GM13977 (cell line): ENCODE measurements at regions not wholly inside any gene's neighbourhood (a gene's known extent, or its start where the extent isn't known, plus 50 kb on each side); places are given as distances from the start of the nearest gene placed in this dataset.

ENCODE experiments used
- DNase-seq: peaks from one replicate; pipeline ENCODE4 v3.0.0; 2012; ENCODE audit warnings: low spot score
- in situ Hi-C: fragments of 300-500 bp; cut with MboI; formaldehyde crosslinking; loops from one replicate; pipeline ENCODE4 v1.12.0; 2022; ENCODE audit warnings: low sequenced_read_pairs, low pct_unique_long_range_greater_than_20kb, mixed read lengths, inconsistent platforms; ENCODE audit not compliant: unreplicated experiment
- TF ChIP-seq, protein P1 (sequence below): IDR thresholded peaks from 2 replicates; pipeline ENCODE4 v1.5.1; 2012; ENCODE audit warnings: mild to moderate bottlenecking, control low read depth; ENCODE audit not compliant: insufficient read depth; ENCODE audit errors: extremely low read depth, missing control alignments

DNA sequence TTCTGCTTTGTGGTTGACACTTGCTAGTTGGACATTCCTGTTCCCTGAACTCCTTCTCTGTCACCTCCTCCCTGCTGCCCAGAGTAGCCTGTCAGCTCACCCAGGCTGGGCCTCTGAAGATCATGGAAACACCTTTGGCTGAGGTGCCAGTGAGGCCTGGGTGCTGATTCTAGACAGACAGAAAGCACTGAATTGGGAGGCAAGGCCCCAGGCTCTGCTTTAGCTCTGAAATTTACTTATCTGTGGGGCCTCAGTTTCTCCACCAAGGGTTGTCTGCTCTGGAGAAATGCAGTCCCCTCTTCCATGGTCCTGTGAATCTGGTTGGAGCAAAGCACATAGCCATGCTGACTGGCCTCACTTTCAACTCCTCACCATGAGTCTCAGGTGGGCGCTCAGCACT, 104.6 kb upstream of the SIX3 start:
- TF ChIP-seq, protein P1, sequence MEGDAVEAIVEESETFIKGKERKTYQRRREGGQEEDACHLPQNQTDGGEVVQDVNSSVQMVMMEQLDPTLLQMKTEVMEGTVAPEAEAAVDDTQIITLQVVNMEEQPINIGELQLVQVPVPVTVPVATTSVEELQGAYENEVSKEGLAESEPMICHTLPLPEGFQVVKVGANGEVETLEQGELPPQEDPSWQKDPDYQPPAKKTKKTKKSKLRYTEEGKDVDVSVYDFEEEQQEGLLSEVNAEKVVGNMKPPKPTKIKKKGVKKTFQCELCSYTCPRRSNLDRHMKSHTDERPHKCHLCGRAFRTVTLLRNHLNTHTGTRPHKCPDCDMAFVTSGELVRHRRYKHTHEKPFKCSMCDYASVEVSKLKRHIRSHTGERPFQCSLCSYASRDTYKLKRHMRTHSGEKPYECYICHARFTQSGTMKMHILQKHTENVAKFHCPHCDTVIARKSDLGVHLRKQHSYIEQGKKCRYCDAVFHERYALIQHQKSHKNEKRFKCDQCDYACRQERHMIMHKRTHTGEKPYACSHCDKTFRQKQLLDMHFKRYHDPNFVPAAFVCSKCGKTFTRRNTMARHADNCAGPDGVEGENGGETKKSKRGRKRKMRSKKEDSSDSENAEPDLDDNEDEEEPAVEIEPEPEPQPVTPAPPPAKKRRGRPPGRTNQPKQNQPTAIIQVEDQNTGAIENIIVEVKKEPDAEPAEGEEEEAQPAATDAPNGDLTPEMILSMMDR = no peak
- in situ Hi-C loops = no loop called here
- no peak for DNase-seq

DNA sequence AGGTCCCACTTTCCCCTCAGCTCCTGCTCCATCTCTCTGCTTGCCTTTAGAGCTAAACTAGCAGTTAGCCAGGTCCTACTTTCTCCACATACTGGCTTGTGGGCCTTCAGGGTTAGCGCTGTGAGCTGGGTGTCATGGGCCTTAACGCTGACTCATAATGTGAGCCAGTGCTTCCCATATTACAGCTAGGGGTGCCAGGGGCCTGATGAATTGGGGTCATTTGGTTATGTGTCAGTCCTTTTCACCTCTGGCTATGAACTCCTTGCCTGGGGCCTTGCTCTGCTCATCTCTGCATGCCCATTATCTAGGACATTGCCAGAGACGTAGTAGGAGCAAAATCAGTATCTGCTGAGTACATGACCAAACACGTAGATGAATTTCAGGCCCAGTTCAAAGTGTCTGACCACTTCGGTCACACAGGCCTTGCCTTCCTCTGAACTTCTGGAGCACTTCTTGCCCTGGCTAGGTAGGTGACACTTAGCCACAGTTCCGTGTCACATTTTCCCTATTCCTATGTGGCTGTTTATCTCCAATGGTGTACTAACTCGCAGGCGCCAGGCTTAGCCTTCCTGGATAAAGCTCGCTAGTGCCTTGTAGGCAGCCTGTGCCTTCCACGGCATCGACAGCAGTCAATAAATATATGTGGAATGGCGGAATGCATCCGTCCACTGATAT, 103.2 kb upstream of the SIX3 start:
- in situ Hi-C loops = no loop called here
- no peak for DNase-seq
- TF ChIP-seq, protein P1 = no peak

DNA sequence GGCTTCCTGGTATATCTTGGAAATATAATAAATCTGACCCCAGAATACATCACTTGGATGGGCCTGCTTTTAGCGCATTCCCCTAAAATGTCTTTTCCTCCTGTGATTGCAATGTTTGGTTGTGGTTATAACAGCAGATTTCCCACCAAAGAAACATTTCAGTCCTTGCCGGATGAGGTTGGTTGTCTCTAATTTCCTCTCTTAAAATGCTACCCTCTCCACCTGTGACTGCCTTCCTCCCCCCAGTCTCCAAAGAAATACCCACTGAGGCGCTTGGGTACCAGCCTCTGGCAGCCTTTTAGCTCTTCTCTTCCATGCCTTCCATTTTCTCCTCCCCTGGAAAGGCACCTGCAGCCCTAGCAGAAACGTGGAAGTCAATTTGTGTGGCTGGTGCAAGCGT, 102.1 kb upstream of the SIX3 start:
- TF ChIP-seq, protein P1 = no peak
- DNase-seq = no peak
- in situ Hi-C loops = no loop called here

DNA sequence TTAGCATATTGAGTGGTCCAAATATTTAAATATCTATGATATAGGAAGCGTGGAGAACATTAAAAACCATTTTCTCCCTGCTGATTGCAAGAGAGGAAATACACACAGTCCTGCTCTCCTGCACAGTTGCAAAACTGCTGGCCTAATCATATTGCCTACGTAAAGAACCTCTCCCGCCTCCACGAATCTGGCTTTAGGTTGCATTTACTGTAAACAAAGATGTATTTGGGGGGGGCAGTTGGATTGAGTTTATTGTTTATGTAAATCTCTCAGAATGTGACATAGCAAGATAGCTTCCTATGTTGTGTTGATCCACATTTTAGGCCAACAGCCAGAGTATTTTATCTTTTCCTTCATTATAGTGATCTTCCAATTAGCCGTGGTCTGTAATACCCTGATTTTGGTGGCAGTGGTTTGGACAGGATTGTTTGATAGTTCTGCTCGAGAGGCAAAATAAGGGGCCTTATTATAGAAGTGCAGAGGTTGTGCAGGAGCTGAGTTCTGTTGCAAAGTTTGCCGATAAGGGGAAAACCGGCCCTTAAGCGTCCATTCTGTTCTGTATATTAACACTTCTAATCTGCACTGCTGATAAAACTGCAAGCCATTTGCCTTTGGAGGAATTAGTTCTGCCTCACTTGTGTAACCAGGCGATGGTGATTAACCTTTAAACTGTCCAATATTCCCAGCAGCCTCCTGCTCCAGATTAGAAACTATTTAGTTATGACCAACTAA, 101.6 kb upstream of the SIX3 start:
- DNase-seq = no peak
- in situ Hi-C loops = no loop called here
- TF ChIP-seq, protein P1 = no peak

DNA sequence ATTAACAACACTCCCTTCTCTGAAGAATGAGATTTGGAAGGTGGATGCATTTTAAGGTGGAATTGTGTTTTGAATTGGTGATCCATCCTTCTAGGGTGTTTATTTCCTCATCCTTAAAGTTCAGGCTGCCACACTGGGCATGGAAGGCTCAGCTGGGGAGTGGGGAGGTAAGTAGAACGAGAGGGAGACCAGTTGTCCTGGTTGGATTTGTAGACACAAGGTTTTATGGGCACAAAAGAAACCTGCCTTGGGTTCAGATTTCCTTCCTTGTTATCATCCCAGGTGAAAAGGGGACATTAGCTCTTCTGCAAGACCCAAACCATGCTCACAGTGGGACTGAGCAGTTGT, 101.0 kb upstream of the SIX3 start:
- TF ChIP-seq, protein P1 = no peak
- in situ Hi-C loops = no loop called here
- no peak for DNase-seq

DNA sequence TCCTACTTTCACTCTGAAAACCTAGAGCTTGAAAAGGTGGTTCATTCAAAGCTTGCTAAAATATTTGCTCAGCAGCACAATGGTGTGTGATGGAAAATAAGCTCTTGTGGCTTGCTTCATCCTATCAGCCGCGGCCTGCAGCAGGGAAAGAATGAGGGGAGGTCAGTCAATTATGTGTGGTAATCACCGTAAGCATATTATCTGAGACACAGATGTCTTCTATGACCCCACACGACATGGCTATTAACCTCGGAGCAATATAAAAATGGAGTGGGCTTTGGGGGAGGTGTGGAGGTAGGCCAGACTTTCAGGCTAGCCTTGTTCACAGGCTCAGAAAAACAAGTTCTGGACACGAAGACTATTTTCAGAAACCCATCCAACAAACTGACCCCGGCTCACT, 98.4 kb upstream of the SIX3 start:
- in situ Hi-C loops = no loop called here
- TF ChIP-seq, protein P1 = no peak
- no peak for DNase-seq
